ENCODE measurements at regions not wholly inside any gene's neighbourhood (a gene's known extent, or its start where the extent isn't known, plus 50 kb on each side); places are given as distances from the start of the nearest gene placed in this dataset.

- no peak for TF ChIP-seq BHLHE40 (IDR thresholded peaks at IDR 0.05; ENCODE audit: borderline replicate concordance in 1 of 2, low read depth in 2 of 2, low read length in 1 of 2)
- no peak for TF ChIP-seq ZSCAN29 (IDR thresholded peaks at IDR 0.05)
- TF ChIP-seq REST (IDR thresholded peaks at IDR 0.05; ENCODE audit: low read depth, low read length), result no peak
- no peak for TF ChIP-seq BACH1 (IDR thresholded peaks at IDR 0.05; ENCODE audit: borderline replicate concordance)
- no peak for TF ChIP-seq ASH2L (IDR thresholded peaks at IDR 0.05; ENCODE audit: borderline replicate concordance, low read depth)
These were observed 130.1 kb upstream of the C9orf72 start (continued) for GRCh38 chr9:27703216-27703980.

- no peak for ATAC-seq
These were observed 138.0 kb upstream of the C9orf72 start for GRCh38 chr9:27711241-27711640.

More at GRCh38 chr9:27711241-27711640, 138.0 kb upstream of the C9orf72 start:
- Histone ChIP-seq H2AFZ (ENCODE audit: control insufficient read depth, low read depth, low read length) (no peak overlapping the region), H3K27ac (ENCODE audit: control insufficient read depth, insufficient read depth) (no peak overlapping the region), H3K9ac (ENCODE audit: control insufficient read depth, insufficient read depth, low read length) (no peak overlapping the region), H3K36me3 (ENCODE audit: control insufficient read depth in 2 of 2, insufficient read depth in 2 of 2, low read length in 1 of 2) (no peaks in the 10 kb centered on the region), H3K4me2 (ENCODE audit: control insufficient read depth, insufficient read depth) (no peak overlapping the region), H3K27me3 (replicated peaks in 1 of 2; ENCODE audit: control insufficient read depth in 2 of 2, insufficient read depth in 2 of 2, low read length in 1 of 2) (no peaks in the 10 kb centered on the region; a peak in 1 of 4 replicates), H3K79me2 (ENCODE audit: control insufficient read depth, insufficient read depth, low read length) (no peaks in the 10 kb centered on the region), H3K9me3 (replicated peaks; ENCODE audit: control insufficient read depth, insufficient read depth, low read length) (no peaks in the 10 kb centered on the region), H3K4me3 (no peak overlapping the region), H4K20me1 (ENCODE audit: control insufficient read depth, insufficient read depth) (no peaks in the 10 kb centered on the region), H3K4me1 (ENCODE audit: control insufficient read depth, insufficient read depth, low read length) (no peaks in the 10 kb centered on the region)
- intact Hi-C loops (cut with micrococcal nuclease; ENCODE audit: unreplicated experiment) (no loop called here), in situ Hi-C loops (cut with MboI) (no loop called here)
- TF ChIP-seq SMARCA5 (IDR thresholded peaks at IDR 0.05) (no peak), NFYA (IDR thresholded peaks at IDR 0.05; ENCODE audit: borderline replicate concordance, low read depth, low read length) (no peak), RAD51 (IDR thresholded peaks at IDR 0.05) (no peak), NR2F1 (conservative IDR thresholded peaks at IDR 0.05) (no peak), ASH2L (IDR thresholded peaks at IDR 0.05; ENCODE audit: borderline replicate concordance, low read depth) (no peak), BACH1 (IDR thresholded peaks at IDR 0.05; ENCODE audit: borderline replicate concordance) (no peak), PAX5 (IDR thresholded peaks at IDR 0.05; ENCODE audit: borderline replicate concordance, low read depth, low read length) (no peak), SIX5 (IDR thresholded peaks at IDR 0.05; ENCODE audit: low read depth, low read length, severe bottlenecking) (no peak), NR2C2 (IDR thresholded peaks at IDR 0.05; ENCODE audit: borderline replicate concordance, control insufficient read depth, insufficient read length, low read depth) (no peak), RB1 (IDR thresholded peaks at IDR 0.05; ENCODE audit: borderline replicate concordance) (no peak), KLF5 (IDR thresholded peaks at IDR 0.05; ENCODE audit: partially characterized antibody) (no peak)
- ChIA-PET POLR2A (no interaction called here), SMC1A (ENCODE audit: uncharacterized antibody, unreplicated experiment) (no interaction called here), RAD21 (ENCODE audit: unreplicated experiment) (no interaction called here), CTCF (no interaction called here)
- FAIRE-seq, result no peak
- no TSS peak for BruUV-seq (replicated peaks)
- WGBS (ENCODE audit: insufficient coverage, insufficient replicate concordance, low lambda C conversion rate, missing lambda C conversion rate), result 45% methylated on average over 2 of the region's 2 CpGs
- DNase-seq (ENCODE audit: low read depth, low spot score), result no peak
